Naive thymus-derived CD4-positive, alpha-beta T cell (primary cell): ENCODE measurements at regions not wholly inside any gene's neighbourhood (a gene's known extent, or its start where the extent isn't known, plus 50 kb on each side); places are given as distances from the start of the nearest gene placed in this dataset.
A peak's percentile ranks its signal among the peaks of the same experiment; 100 is the strongest.

Experiments used
- ATAC-seq: fragments of 150-1000 bp; cut with Tn5 transposase; 2 replicates; pipeline ENCODE4 v1.10.0; 2021; ENCODE audit warnings: mild to moderate bottlenecking, moderate library complexity
- CTCF ChIA-PET: fragments of 350-600 bp; sonication (Branson Sonifier 250); formaldehyde crosslinking; loops from one replicate; lab custom pipeline; 2021; ENCODE audit warnings: antibody characterized with exemption; lab: Charles Lee
- POLR2A ChIA-PET: fragments of 350-600 bp; sonication (Branson Sonifier 250); formaldehyde crosslinking; loops from one replicate; lab custom pipeline; 2021; ENCODE audit warnings: antibody characterized with exemption, inconsistent platforms; lab: Charles Lee
- DNase-seq, 9 donors: peaks; one replicate each; pipeline versions ENCODE4 v3.0.0 to v3.0.0-alpha.2; 2020 to 2022; ENCODE audit warnings: mixed read lengths in 1 of 9
- H3K27ac ChIP-seq: one replicate; pipeline ENCODE4 v1.7.0; 2013; ENCODE audit warnings: mild to moderate bottlenecking, low read depth, low read length, moderate library complexity
- H3K27me3 ChIP-seq, 2 donors: one replicate each; pipeline ENCODE4 v1.7.0; 2013; ENCODE audit warnings: low read length in 2 of 2, mild to moderate bottlenecking in 2 of 2, moderate library complexity in 2 of 2; ENCODE audit not compliant: control insufficient read depth in 2 of 2, insufficient read depth in 2 of 2
- H3K36me3 ChIP-seq, 3 experiments: 1 replicate in 2 of 3; 2 replicates in 1 of 3; pipeline ENCODE4 v1.7.0; 2013; ENCODE audit warnings: low read length in 3 of 3, mild to moderate bottlenecking in 3 of 3, moderate library complexity in 1 of 3; ENCODE audit not compliant: insufficient read depth in 3 of 3, control insufficient read depth in 2 of 3
- H3K4me1 ChIP-seq, 2 donors: one replicate each; pipeline ENCODE4 v1.7.0; 2013; ENCODE audit warnings: low read length in 2 of 2, mild to moderate bottlenecking in 2 of 2, moderate library complexity in 1 of 2; ENCODE audit not compliant: control insufficient read depth in 2 of 2, insufficient read depth in 2 of 2
- H3K4me3 ChIP-seq: 2 replicates; pipeline ENCODE4 v1.7.0; 2013; ENCODE audit warnings: mild to moderate bottlenecking, low read length
- H3K9me3 ChIP-seq, 3 experiments: 1 replicate in 2 of 3; 2 replicates in 1 of 3; pipeline ENCODE4 v1.7.0; 2013; ENCODE audit warnings: low read length in 3 of 3; ENCODE audit not compliant: control insufficient read depth in 2 of 3
- H3K27ac Mint-ChIP-seq, 9 donors: one replicate each; pipeline ENCODE4 v1.8.0; 2020 to 2022; ENCODE audit warnings: mixed read lengths in 9 of 9, mild to moderate bottlenecking in 8 of 9, moderate library complexity in 5 of 9, inconsistent platforms in 2 of 9
- H3K27me3 Mint-ChIP-seq, 5 donors: one replicate each; pipeline ENCODE4 v1.8.0; 2021 to 2022; ENCODE audit warnings: mixed read lengths in 5 of 5, mild to moderate bottlenecking in 1 of 5
- H3K36me3 Mint-ChIP-seq, 5 donors: one replicate each; pipeline ENCODE4 v1.8.0; 2020 to 2022; ENCODE audit warnings: mixed read lengths in 5 of 5, mild to moderate bottlenecking in 3 of 5, inconsistent platforms in 1 of 5
- H3K4me1 Mint-ChIP-seq, 7 donors: one replicate each; pipeline ENCODE4 v1.8.0; 2020 to 2022; ENCODE audit warnings: mixed read lengths in 7 of 7, mild to moderate bottlenecking in 3 of 7, inconsistent platforms in 1 of 7
- H3K4me3 Mint-ChIP-seq, 10 donors: one replicate each; pipeline ENCODE4 v1.8.0; 2020 to 2022; ENCODE audit warnings: mild to moderate bottlenecking in 10 of 10, mixed read lengths in 10 of 10, moderate library complexity in 6 of 10, inconsistent platforms in 2 of 10
- H3K9me3 Mint-ChIP-seq, 11 donors: one replicate each; pipeline ENCODE4 v1.8.0; 2020 to 2022; ENCODE audit warnings: mixed read lengths in 11 of 11, mild to moderate bottlenecking in 4 of 11, inconsistent platforms in 1 of 11, moderate library complexity in 1 of 11
- intact Hi-C, 2 donors: fragments of 100-400 bp; cut with micrococcal nuclease; formaldehyde crosslinking; loops; one replicate each; pipeline ENCODE4 v1.15.1; 2023

DNA sequence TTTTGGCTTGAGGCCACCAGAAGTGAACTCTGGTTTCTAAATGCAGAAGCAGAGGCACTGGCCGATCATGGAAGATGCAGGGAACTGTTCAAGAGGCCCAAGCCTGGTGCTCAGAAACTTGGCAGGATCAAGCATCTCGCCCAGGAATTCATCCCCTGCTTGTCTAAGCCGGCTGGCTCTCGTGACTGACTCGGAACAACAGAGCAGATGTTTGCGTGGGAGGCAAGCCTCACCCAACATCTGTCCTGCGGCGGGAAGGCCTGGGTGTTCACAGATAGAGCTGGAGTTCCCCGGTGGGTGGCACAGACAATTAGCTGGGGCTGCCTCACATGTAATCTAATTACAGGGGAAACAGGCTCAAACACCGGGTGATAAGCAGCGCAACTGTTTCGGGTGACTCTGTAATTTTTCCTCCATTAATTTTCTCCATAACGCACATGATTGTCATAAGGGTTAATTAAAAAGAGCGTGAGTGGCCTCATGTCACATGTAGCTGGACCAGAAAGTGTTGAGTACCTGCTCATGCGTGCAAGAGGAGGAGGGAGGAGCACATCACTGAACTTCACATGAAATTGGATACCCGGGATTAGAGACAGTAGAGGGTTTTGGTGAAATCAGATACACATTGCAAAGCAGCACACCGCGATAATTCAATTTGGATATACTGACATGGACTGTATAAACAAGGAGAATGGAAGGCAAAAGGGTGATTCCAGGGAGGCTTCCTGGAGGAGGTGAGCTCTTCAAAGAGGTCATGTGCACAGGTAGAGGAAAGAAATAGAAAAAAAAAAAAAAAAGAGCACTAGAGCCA is 180.0 kb downstream of the ETS2 start:
- Mint-ChIP-seq H3K27ac (peak overlapping the region in 1 of 9 donors; percentile 95), H3K9me3 (peaks cover 0 to 6% (median 3%) of the 10 kb centered on the region in 11 donors), H3K4me1 (peaks cover 2 to 46% (median 12%) of the 10 kb centered on the region in 7 donors), H3K27me3 (peaks cover 4 to 87% (median 66%) of the 10 kb centered on the region in 5 donors), H3K4me3 (peak overlapping the region in 4 of 10 donors; percentile 2 to 73 (median 23)), H3K36me3 (peaks cover 0 to 4% (median 0%) of the 10 kb centered on the region in 5 donors)
- H3K9me3 ChIP-seq: no peaks in the 10 kb centered on the region
- DNase-seq (peak in 2 of 9 donors; percentile 13 to 72), ATAC-seq (peak; percentile 53)
- ChIA-PET CTCF (no interaction called here), POLR2A (no interaction called here)
- intact Hi-C loops: loop anchor here in 1 of 2 donors (1.0 to 2.0 kb wide), 2 partner anchors 19 to 217 kb away; no protein-coding TSS in a partner anchor
- H3K4me3 ChIP-seq: no peak overlapping the region
- no peaks in the 10 kb centered on the region for H3K36me3 ChIP-seq
- peaks cover 0 to 10% of the 10 kb centered on the region in 2 donors for H3K27me3 ChIP-seq
- H3K4me1 ChIP-seq: no peaks in the 10 kb centered on the region
- H3K27ac ChIP-seq: no peak overlapping the region

DNA sequence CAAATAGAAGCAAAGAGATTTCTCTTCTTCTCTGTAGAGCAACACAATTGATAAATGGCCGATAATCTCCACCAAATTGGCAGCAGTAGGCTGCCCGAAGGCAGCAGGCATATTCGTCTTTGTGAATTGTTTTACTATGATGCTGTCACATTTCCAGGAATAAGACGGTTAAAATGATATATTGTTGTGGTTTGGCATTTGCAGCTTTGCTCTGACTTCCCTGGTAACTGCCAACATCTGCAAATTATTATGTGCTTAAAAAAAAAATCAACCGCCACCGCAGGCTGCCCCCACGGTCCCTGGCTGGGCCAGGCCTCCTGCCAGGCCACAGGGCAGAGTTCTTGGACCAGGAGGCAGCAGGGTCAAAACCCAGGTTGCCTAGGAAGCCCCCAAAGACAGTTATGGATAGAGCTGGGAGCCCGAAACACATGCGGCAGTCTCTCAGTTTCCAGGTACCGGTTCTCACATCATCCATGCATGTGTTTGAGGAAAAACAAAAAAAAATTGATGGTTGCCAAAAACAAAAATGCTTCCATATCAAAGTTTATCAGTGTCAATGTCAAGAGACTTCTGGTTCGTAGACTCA is 179.3 kb downstream of the ETS2 start:
- ATAC-seq: no peak
- H3K4me3 Mint-ChIP-seq: peak overlapping the region in 3 of 10 donors; percentile 5 to 73 (median 22)
- intact Hi-C loops: loop anchor here in 1 of 2 donors (1.0 to 2.0 kb wide), 3 partner anchors 20 to 217 kb away; no protein-coding TSS in a partner anchor
- peaks cover 0 to 10% of the 10 kb centered on the region in 2 donors for H3K27me3 ChIP-seq
- H3K4me1 ChIP-seq: no peaks in the 10 kb centered on the region
- peaks cover 4 to 87% (median 69%) of the 10 kb centered on the region in 5 donors for H3K27me3 Mint-ChIP-seq
- peaks cover 0 to 6% (median 3%) of the 10 kb centered on the region in 11 donors for H3K9me3 Mint-ChIP-seq
- DNase-seq: peak in 1 of 9 donors; percentile 48
- peak overlapping the region in 1 of 9 donors; percentile 95 for H3K27ac Mint-ChIP-seq
- peaks cover 0 to 4% (median 0%) of the 10 kb centered on the region in 5 donors for H3K36me3 Mint-ChIP-seq
- H3K9me3 ChIP-seq: no peaks in the 10 kb centered on the region
- ChIA-PET POLR2A (no interaction called here), CTCF (no interaction called here)
- no peak overlapping the region for H3K27ac ChIP-seq
- peaks cover 2 to 53% (median 12%) of the 10 kb centered on the region in 7 donors for H3K4me1 Mint-ChIP-seq
- H3K36me3 ChIP-seq: no peaks in the 10 kb centered on the region
- H3K4me3 ChIP-seq: no peak overlapping the region

DNA sequence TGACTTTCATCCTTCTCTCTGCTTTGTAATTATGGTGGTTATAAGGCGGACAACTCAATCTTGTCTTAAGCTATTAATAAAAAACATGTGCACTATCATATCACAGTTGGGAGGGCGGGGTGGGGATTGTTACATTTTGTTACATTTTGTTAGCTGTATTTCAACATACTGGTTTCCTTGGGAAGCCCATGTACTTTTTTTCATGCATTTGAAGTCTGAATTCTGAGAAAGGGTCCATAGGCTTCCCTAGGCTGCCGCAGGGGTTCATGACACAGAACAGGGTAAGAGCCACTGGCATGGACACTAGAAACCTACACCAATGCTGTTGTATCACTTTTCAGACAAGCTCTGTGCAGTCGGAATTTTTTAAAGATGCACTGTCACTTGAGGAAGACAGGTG is 178.8 kb downstream of the ETS2 start:
- H3K27ac Mint-ChIP-seq: peak overlapping the region in 1 of 9 donors; percentile 95
- CTCF ChIA-PET: no interaction called here
- Histone ChIP-seq H3K9me3 (no peaks in the 10 kb centered on the region), H3K27me3 (peaks cover 0 to 10% of the 10 kb centered on the region in 2 donors), H3K36me3 (no peaks in the 10 kb centered on the region), H3K27ac (no peak overlapping the region), H3K4me3 (no peak overlapping the region), H3K4me1 (no peaks in the 10 kb centered on the region)
- POLR2A ChIA-PET: no interaction called here
- intact Hi-C loops: loop anchor here in 1 of 2 donors (1.0 to 2.0 kb wide), 2 partner anchors 20 to 46 kb away; no protein-coding TSS in a partner anchor
- H3K27me3 Mint-ChIP-seq: peaks cover 4 to 87% (median 74%) of the 10 kb centered on the region in 5 donors
- peaks cover 0 to 4% (median 0%) of the 10 kb centered on the region in 5 donors for H3K36me3 Mint-ChIP-seq
- ATAC-seq: no peak
- H3K9me3 Mint-ChIP-seq: peaks cover 0 to 6% (median 3%) of the 10 kb centered on the region in 11 donors
- H3K4me1 Mint-ChIP-seq: peaks cover 6 to 58% (median 12%) of the 10 kb centered on the region in 7 donors
- DNase-seq: no peak
- peak overlapping the region in 1 of 10 donors; percentile 73 for H3K4me3 Mint-ChIP-seq

DNA sequence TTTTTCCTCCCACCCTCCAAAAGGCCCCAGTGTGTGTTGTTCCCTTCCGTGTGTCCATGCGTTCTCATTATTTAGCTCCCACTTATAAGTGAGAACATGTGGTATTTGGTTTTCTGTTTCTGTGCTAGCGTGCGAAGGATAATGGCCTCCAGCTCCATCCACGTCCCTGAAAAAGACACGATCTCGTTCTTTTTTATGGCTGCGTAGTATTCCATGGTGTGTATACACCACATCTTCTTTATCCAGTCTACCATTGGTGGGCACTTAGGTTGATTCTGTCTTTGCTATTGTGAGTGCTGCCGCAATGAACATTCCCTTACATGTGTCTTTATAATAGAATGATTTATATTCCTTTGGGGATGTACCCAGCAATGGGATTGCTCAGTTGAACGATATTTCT is 177.8 kb downstream of the ETS2 start:
- no peak for ATAC-seq
- intact Hi-C loops: no loop called here
- POLR2A ChIA-PET: no interaction called here

DNA sequence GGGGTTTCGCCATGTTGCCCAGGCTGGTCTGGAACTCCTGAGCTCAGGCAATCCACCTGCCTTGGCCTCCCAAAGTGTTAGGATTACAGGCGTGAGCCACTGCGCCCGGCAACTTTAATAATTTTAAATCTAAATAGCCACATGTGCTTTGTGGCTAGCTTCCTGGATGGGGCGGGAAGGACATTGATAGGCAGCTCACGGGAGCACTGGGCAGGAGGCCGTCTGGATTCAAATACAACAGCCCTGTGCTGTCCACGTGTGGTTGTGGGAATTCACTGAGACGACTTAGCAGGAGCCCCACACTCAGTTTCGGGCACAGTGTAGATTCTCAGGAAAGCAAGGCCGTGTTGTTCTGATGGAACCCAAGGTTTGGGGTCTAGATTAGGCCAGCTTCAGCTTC is 177.1 kb downstream of the ETS2 start:
- ATAC-seq: no peak
- peaks cover 6 to 58% (median 12%) of the 10 kb centered on the region in 7 donors for H3K4me1 Mint-ChIP-seq

More for the DNA sequence above, 177.8 kb downstream of the ETS2 start:
- Histone ChIP-seq H3K9me3 (no peaks in the 10 kb centered on the region), H3K36me3 (no peaks in the 10 kb centered on the region), H3K4me3 (no peak overlapping the region), H3K27me3 (peaks cover 0 to 8% of the 10 kb centered on the region in 2 donors), H3K4me1 (no peaks in the 10 kb centered on the region), H3K27ac (no peak overlapping the region)
- peaks cover 0 to 6% (median 3%) of the 10 kb centered on the region in 11 donors for H3K9me3 Mint-ChIP-seq
- peaks cover 0 to 83% (median 69%) of the 10 kb centered on the region in 5 donors for H3K27me3 Mint-ChIP-seq
- DNase-seq: no peak
- no peak overlapping the region for H3K4me3 Mint-ChIP-seq
- H3K36me3 Mint-ChIP-seq: peaks cover 0 to 4% (median 0%) of the 10 kb centered on the region in 5 donors
- CTCF ChIA-PET: no interaction called here
- peak overlapping the region in 1 of 9 donors; percentile 95 for H3K27ac Mint-ChIP-seq
- H3K4me1 Mint-ChIP-seq: peaks cover 6 to 58% (median 12%) of the 10 kb centered on the region in 7 donors

DNA sequence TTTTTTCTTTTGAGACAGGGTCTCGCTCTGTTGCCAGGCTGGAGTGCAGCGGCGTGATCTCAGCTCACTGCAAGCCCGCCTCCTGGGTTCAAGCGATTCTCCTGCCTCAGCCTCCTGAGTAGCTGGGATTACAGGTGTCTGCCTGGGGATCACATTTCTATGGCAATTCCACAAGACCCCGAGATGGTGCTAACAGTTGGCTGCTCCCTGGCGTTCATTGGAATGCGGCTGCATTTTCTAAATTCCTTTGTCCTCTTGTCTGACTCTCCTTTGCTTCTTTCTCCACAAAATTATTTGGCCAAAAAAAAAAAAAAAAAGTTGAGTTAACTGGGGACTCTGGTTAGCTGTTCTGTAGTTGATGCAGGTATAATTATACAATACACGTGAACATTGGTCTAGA is 176.4 kb downstream of the ETS2 start:
- DNase-seq: no peak
- H3K9me3 ChIP-seq: no peaks in the 10 kb centered on the region
- Mint-ChIP-seq H3K27me3 (peaks cover 0 to 70% (median 59%) of the 10 kb centered on the region in 5 donors), H3K27ac (no peak overlapping the region), H3K4me1 (peaks cover 6 to 64% (median 12%) of the 10 kb centered on the region in 7 donors), H3K4me3 (no peak overlapping the region), H3K9me3 (peaks cover 0 to 6% (median 3%) of the 10 kb centered on the region in 11 donors), H3K36me3 (peaks cover 0 to 4% (median 0%) of the 10 kb centered on the region in 5 donors)
- intact Hi-C loops: no loop called here
- no peak overlapping the region for H3K27ac ChIP-seq
- ChIA-PET CTCF (no interaction called here), POLR2A (interaction anchor here (0.8 kb wide), 1 partner anchor 228 kb away, joined by 3 read pairs; no protein-coding TSS in a partner anchor)
- peaks cover 0 to 3% of the 10 kb centered on the region in 2 donors for H3K27me3 ChIP-seq
- H3K4me1 ChIP-seq: no peaks in the 10 kb centered on the region
- H3K36me3 ChIP-seq: no peaks in the 10 kb centered on the region
- H3K4me3 ChIP-seq: no peak overlapping the region
- no peak for ATAC-seq

More for the DNA sequence above, 177.1 kb downstream of the ETS2 start:
- intact Hi-C loops: no loop called here
- Mint-ChIP-seq H3K36me3 (peaks cover 0 to 4% (median 0%) of the 10 kb centered on the region in 5 donors), H3K27me3 (peaks cover 0 to 76% (median 62%) of the 10 kb centered on the region in 5 donors), H3K27ac (no peak overlapping the region), H3K4me3 (no peak overlapping the region), H3K9me3 (peaks cover 0 to 6% (median 3%) of the 10 kb centered on the region in 11 donors)
- DNase-seq: no peak
- H3K4me1 ChIP-seq: no peaks in the 10 kb centered on the region
- no peak overlapping the region for H3K4me3 ChIP-seq
- H3K9me3 ChIP-seq: no peaks in the 10 kb centered on the region
- ChIA-PET POLR2A (interaction anchor here (0.8 kb wide), 1 partner anchor 227 kb away, joined by 3 read pairs; no protein-coding TSS in a partner anchor), CTCF (no interaction called here)
- no peak overlapping the region for H3K27ac ChIP-seq
- no peaks in the 10 kb centered on the region for H3K36me3 ChIP-seq
- H3K27me3 ChIP-seq: peaks cover 0 to 3% of the 10 kb centered on the region in 2 donors
